OCI-LY7 (cell line): ENCODE measurements at regions not wholly inside any gene's neighbourhood (a gene's known extent, or its start where the extent isn't known, plus 50 kb on each side); places are given as distances from the start of the nearest gene placed in this dataset.

Source experiments
- BruUV-seq: library from RNA; stranded (reverse); fragments of 400-500 nt; replicated peaks from 2 replicates; lab custom pipeline; 2021; lab: Mats Ljungman, UMichigan
- CTCF ChIA-PET: fragments of 300-600 bp; sonication (Branson Sonifier 250); formaldehyde crosslinking; loops from one replicate; lab custom pipeline; 2022; ENCODE audit warnings: antibody characterized with exemption; ENCODE audit not compliant: unreplicated experiment; lab: Charles Lee
- POLR2A ChIA-PET: fragments of 300-600 bp; sonication (Branson Sonifier 250); formaldehyde crosslinking; loops from one replicate; lab custom pipeline; 2022; ENCODE audit warnings: antibody characterized with exemption; lab: Charles Lee
- DNase-seq: peaks from one replicate; pipeline ENCODE4 v3.0.0-alpha.2; 2015; ENCODE audit warnings: low spot score
- H2AFZ ChIP-seq: fragments of 200-600 bp; sonication (generic), shearing (Covaris generic); 2 replicates; pipeline ENCODE4 v1.6.1; 2014; ENCODE audit warnings: mild to moderate bottlenecking, antibody characterized with exemption, low read length, moderate library complexity
- H3K27ac ChIP-seq: fragments of 200-600 bp; sonication (generic); 2 replicates; pipeline ENCODE4 v1.5.1; 2014; ENCODE audit warnings: mixed run types, low read depth, mild to moderate bottlenecking, moderate library complexity, low read length, inconsistent platforms; ENCODE audit not compliant: poor library complexity, severe bottlenecking
- H3K36me3 ChIP-seq: fragments of 200-600 bp; sonication (generic); 2 replicates; pipeline ENCODE4 v1.6.1; 2014; ENCODE audit warnings: mild to moderate bottlenecking, antibody characterized with exemption, low read length, moderate library complexity, mixed read lengths; ENCODE audit not compliant: insufficient read depth
- H3K4me1 ChIP-seq: fragments of 200-600 bp; sonication (generic); 2 replicates; pipeline ENCODE4 v1.5.1; 2014; ENCODE audit warnings: mild to moderate bottlenecking, low read length; ENCODE audit not compliant: insufficient read depth, poor library complexity, severe bottlenecking
- H3K4me2 ChIP-seq: fragments of 200-600 bp; sonication (generic); 2 replicates; pipeline ENCODE4 v1.6.1; 2014; ENCODE audit warnings: mild to moderate bottlenecking, low read length
- H3K4me3 ChIP-seq: fragments of 200-600 bp; sonication (generic); 2 replicates; pipeline ENCODE4 v1.5.1; 2014; ENCODE audit warnings: mild to moderate bottlenecking, low read depth, low read length; ENCODE audit not compliant: poor library complexity, severe bottlenecking
- H3K79me2 ChIP-seq: fragments of 200-600 bp; sonication (generic); 2 replicates; pipeline ENCODE4 v1.6.1; 2016; ENCODE audit warnings: low read depth, mild to moderate bottlenecking, low read length, moderate library complexity, mixed read lengths; ENCODE audit not compliant: insufficient read depth
- H3K9me2 ChIP-seq: fragments of 200-600 bp; sonication (generic); 2 replicates; pipeline ENCODE4 v1.6.1; 2016; ENCODE audit warnings: mild to moderate bottlenecking, low read length, mixed read lengths; ENCODE audit not compliant: insufficient read depth
- H3K9me3 ChIP-seq: fragments of 200-600 bp; sonication (generic); 2 replicates; pipeline ENCODE4 v1.6.1; 2014; ENCODE audit warnings: mild to moderate bottlenecking, mixed run types, low read length, mixed read lengths
- H4K20me1 ChIP-seq: fragments of 200-600 bp; sonication (generic); 2 replicates; pipeline ENCODE4 v1.6.1; 2014; ENCODE audit warnings: mild to moderate bottlenecking, antibody characterized with exemption, low read length, moderate library complexity, mixed read lengths; ENCODE audit not compliant: insufficient read depth
- EZH2phosphoT487 ChIP-seq: fragments of 200-600 bp; sonication (generic); IDR thresholded peaks from 2 replicates; pipeline ENCODE4 v1.6.1; 2018; ENCODE audit warnings: low read depth, borderline replicate concordance, mild to moderate bottlenecking, mixed run types, antibody characterized with exemption, low read length, moderate library complexity, mixed read lengths
- intact Hi-C: fragments of 100-400 bp; cut with micrococcal nuclease; formaldehyde crosslinking; loops from one replicate; pipeline ENCODE4 v1.10.0; 2022; ENCODE audit not compliant: unreplicated experiment
- TF ChIP-seq, protein P1 (sequence below): fragments of 200-600 bp; sonication (generic); conservative IDR thresholded peaks from 2 replicates; pipeline ENCODE4 v1.5.1; 2014; ENCODE audit warnings: mild to moderate bottlenecking, antibody characterized with exemption, low read length, moderate library complexity, mixed read lengths

DNA sequence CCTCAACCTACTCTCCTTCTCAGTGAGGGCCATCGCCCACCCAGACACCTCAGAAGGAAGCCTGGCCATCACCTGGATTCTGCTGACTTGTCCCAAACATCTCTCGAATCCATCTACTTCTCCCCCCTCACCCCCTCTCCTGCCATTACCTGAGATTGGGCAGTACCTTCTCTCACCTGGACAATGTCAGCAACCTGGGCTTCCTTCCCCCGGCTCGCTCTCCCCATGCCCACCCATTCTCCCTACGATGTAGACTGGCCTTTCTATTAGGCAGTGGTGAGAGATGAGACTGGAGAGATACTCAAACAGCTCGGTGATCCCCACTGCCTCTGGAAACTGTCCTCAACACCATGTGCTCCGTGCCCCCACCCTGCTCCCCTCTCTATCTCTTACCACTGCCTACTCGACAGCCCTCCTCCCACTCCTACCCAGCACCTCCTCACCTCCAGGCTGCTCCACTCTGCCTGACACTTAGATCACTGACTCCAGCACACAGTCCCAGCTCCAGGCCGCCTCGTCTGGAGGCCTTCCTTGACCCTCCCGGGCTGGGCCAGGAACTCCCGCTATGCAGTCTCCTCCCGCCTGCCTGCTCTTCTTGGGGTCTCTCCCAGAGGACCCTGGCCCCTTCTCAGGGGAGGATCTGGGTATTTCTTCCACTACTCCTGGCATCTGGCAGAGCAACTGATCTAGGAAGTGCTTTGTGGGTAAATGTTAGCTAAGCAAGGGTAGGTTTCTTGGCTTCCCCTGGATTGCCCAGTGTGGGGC, 235.8 kb upstream of the NLRP1 start:
- BruUV-seq, result no TSS peak
- intact Hi-C loops, result no loop called here
- H4K20me1 ChIP-seq, result no peaks in the 10 kb centered on the region
- ChIA-PET CTCF (no interaction called here), POLR2A (no interaction called here)
- no peaks in the 10 kb centered on the region for H3K4me1 ChIP-seq
- H3K27ac ChIP-seq, result no peak overlapping the region
- TF ChIP-seq EZH2phosphoT487, result no peak
- TF ChIP-seq, protein P1, sequence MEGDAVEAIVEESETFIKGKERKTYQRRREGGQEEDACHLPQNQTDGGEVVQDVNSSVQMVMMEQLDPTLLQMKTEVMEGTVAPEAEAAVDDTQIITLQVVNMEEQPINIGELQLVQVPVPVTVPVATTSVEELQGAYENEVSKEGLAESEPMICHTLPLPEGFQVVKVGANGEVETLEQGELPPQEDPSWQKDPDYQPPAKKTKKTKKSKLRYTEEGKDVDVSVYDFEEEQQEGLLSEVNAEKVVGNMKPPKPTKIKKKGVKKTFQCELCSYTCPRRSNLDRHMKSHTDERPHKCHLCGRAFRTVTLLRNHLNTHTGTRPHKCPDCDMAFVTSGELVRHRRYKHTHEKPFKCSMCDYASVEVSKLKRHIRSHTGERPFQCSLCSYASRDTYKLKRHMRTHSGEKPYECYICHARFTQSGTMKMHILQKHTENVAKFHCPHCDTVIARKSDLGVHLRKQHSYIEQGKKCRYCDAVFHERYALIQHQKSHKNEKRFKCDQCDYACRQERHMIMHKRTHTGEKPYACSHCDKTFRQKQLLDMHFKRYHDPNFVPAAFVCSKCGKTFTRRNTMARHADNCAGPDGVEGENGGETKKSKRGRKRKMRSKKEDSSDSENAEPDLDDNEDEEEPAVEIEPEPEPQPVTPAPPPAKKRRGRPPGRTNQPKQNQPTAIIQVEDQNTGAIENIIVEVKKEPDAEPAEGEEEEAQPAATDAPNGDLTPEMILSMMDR, result no peak
- no peaks in the 10 kb centered on the region for H3K79me2 ChIP-seq
- no peaks in the 10 kb centered on the region for H3K9me3 ChIP-seq
- H3K4me3 ChIP-seq, result no peak overlapping the region
- H3K36me3 ChIP-seq, result no peaks in the 10 kb centered on the region
- no peak overlapping the region for H2AFZ ChIP-seq
- H3K9me2 ChIP-seq, result no peaks in the 10 kb centered on the region
- no peak for DNase-seq
- no peak overlapping the region for H3K4me2 ChIP-seq

DNA sequence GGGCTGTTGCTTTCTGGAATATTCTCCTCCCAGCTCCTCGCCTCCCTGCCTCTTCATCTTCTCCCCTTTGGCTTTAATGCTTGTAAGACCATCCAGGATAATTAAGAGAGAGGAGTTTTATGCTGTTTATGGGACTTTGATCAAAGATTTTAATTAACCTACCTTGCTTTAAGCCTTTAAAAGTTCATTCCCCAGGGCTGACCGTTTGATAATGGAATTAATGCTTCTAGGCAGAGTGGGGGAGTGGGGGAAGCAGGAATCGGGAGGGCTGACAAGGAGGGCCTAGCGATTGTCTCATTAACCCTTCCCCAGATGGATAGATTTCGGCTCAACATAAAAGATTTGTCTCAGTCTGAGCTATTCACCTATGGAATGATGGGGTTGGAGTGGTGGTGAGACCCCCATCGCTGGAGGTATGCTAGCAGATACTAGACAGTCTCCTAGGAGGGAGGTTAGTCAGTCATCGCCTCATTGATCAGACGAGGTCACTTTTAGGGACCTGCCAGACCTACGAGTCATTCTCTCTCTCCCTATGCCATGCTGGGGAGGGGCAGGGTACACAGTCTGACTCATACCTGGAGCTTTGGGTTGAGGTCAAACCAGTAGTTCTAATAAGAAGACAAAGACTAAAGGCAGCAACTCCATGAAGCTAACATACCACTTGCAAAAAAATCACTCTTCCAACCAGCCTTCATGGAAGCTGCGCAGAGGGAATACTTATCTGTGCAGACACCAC, 236.6 kb upstream of the NLRP1 start:
- H3K27ac ChIP-seq, result no peak overlapping the region
- H3K79me2 ChIP-seq, result no peaks in the 10 kb centered on the region
- no peaks in the 10 kb centered on the region for H3K36me3 ChIP-seq
- no peaks in the 10 kb centered on the region for H3K9me3 ChIP-seq
- TF ChIP-seq, protein P1, result no peak
- no peak for TF ChIP-seq EZH2phosphoT487
- POLR2A ChIA-PET, result no interaction called here
- no peaks in the 10 kb centered on the region for H3K9me2 ChIP-seq
- DNase-seq, result no peak
- no peak overlapping the region for H3K4me2 ChIP-seq
- H3K4me1 ChIP-seq, result no peaks in the 10 kb centered on the region
- no peaks in the 10 kb centered on the region for H4K20me1 ChIP-seq
- CTCF ChIA-PET, result no interaction called here
- intact Hi-C loops, result no loop called here
- H3K4me3 ChIP-seq, result no peak overlapping the region
- no peak overlapping the region for H2AFZ ChIP-seq
- BruUV-seq, result no TSS peak

DNA sequence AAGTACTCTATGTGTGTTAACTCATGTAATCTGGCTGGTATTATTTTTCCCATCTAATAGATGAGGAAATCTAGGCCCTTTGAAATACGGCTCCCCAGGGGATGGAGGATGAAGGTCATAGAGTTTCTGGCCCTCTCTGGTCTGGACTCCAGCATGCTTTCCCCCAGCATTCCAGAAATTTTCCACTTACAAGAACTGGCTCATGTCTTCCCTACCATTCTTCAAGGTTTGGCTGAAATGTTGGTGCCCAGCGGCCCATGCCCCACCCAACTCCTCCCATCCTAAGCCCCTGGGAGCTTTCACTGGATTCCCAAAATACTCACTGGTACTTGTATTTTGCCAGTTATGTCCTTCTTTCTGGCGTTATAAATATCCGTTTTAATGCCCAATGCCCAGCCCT, 237.5 kb upstream of the NLRP1 start:
- TF ChIP-seq, protein P1, result no peak
- TF ChIP-seq EZH2phosphoT487, result no peak
- Histone ChIP-seq H3K4me3 (no peak overlapping the region), H3K4me2 (no peak overlapping the region), H2AFZ (no peak overlapping the region), H3K79me2 (no peaks in the 10 kb centered on the region), H3K36me3 (no peaks in the 10 kb centered on the region), H3K9me2 (no peaks in the 10 kb centered on the region), H4K20me1 (no peaks in the 10 kb centered on the region), H3K9me3 (no peaks in the 10 kb centered on the region), H3K27ac (no peak overlapping the region), H3K4me1 (no peaks in the 10 kb centered on the region)
- DNase-seq, result no peak
- intact Hi-C loops, result no loop called here
- CTCF ChIA-PET, result no interaction called here
- no TSS peak for BruUV-seq
- POLR2A ChIA-PET, result no interaction called here
